ENCODE measurements at regions not wholly inside any gene's neighbourhood (a gene's known extent, or its start where the extent isn't known, plus 50 kb on each side); places are given as distances from the start of the nearest gene placed in this dataset.

DNA sequence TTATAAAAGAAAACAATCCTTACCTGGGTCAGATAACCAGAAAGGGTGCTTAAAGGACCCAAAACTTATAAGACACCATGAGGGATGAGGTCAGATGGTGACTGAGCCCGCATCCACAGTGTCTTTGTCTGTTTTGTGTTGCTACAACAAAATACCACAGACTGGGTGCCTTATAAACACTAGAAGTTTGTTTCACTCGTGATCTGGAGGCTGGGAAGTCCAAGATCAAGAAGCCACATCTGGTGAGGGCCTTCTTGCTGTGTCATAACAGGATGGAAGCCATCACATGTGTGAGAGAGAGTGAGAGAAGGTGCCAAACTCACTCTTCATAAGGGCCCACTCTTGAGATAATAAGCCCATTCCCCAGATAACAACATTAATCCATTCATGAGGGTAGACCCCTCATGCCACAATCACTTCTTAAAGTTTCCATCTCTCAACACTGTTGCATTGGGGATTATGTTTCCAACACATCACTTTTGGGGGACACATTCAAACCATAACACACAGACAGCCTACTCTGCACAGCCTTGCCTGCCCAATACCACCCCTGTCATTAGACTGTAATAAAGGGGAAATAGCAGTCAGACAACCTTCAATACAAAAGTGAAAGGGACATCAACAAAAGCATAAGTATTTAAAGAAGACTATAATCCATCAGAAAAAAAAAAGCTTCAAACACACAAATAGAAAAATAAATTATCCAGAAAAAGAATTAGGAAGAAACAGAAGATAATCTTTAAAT is 249.8 kb downstream of the ANAPC1 start:
- ChIA-PET CTCF (no interaction called here), POLR2A (no interaction called here)
- Mint-ChIP-seq H3K4me3 (peak overlapping the region in 1 of 10 donors; percentile 6), H3K27ac (peak overlapping the region in 1 of 9 donors; percentile 80), H3K36me3 (peaks cover 0 to 41% (median 4%) of the 10 kb centered on the region in 5 donors), H3K27me3 (peaks cover 9 to 31% (median 17%) of the 10 kb centered on the region in 5 donors), H3K9me3 (peaks cover 0 to 53% (median 15%) of the 10 kb centered on the region in 11 donors), H3K4me1 (peaks cover 0 to 24% (median 5%) of the 10 kb centered on the region in 7 donors)
- Histone ChIP-seq H3K36me3 (ENCODE audit: control insufficient read depth in 2 of 3, insufficient read depth in 3 of 3, low read length in 3 of 3) (no peaks in the 10 kb centered on the region), H3K27me3 (ENCODE audit: control insufficient read depth in 2 of 2, insufficient read depth in 2 of 2, low read length in 2 of 2) (no peaks in the 10 kb centered on the region), H3K27ac (ENCODE audit: low read depth, low read length) (no peak overlapping the region), H3K4me3 (ENCODE audit: low read length) (no peak overlapping the region), H3K4me1 (ENCODE audit: control insufficient read depth in 2 of 2, insufficient read depth in 2 of 2, low read length in 2 of 2) (no peaks in the 10 kb centered on the region), H3K9me3 (ENCODE audit: control insufficient read depth in 2 of 3, low read length in 3 of 3) (no peaks in the 10 kb centered on the region)
- no peak for DNase-seq
- ATAC-seq, result peak; percentile 82
- intact Hi-C loops (cut with micrococcal nuclease), result no loop called here

DNA sequence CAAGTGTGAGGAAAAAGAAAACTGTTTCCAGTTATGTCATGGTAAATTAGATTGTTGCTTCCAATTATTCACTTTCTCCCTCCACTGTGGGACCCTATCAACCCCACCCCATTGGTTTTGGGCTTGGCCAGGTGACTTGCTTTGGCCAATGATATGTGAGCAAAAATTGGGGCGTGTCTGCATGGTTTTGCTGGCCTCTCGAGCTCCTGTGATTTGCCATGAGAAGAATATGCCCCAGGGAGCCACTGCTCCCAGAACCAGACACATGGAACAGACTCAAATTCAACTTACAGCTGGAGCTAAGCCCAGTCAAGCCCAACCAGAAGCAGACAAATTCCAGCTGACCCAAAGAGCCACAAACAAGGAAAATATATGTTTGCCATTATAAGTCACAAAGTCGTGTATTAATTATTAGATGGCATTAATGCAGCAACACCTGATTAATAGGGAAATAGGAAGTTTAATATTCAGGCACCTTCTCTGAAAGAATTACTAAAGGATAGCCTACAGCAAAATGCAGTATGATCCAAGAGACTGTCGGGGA is 248.9 kb downstream of the ANAPC1 start:
- Histone ChIP-seq H3K27ac (ENCODE audit: low read depth, low read length) (no peak overlapping the region), H3K27me3 (ENCODE audit: control insufficient read depth in 2 of 2, insufficient read depth in 2 of 2, low read length in 2 of 2) (no peaks in the 10 kb centered on the region), H3K9me3 (ENCODE audit: control insufficient read depth in 2 of 3, low read length in 3 of 3) (no peaks in the 10 kb centered on the region), H3K36me3 (ENCODE audit: control insufficient read depth in 2 of 3, insufficient read depth in 3 of 3, low read length in 3 of 3) (no peaks in the 10 kb centered on the region), H3K4me1 (ENCODE audit: control insufficient read depth in 2 of 2, insufficient read depth in 2 of 2, low read length in 2 of 2) (no peaks in the 10 kb centered on the region), H3K4me3 (ENCODE audit: low read length) (no peak overlapping the region)
- intact Hi-C loops (cut with micrococcal nuclease), result no loop called here
- no peak for ATAC-seq
- H3K27me3 Mint-ChIP-seq, result peaks cover 9 to 34% (median 17%) of the 10 kb centered on the region in 5 donors
- peaks cover 0 to 52% (median 11%) of the 10 kb centered on the region in 11 donors for H3K9me3 Mint-ChIP-seq
- peak overlapping the region in 1 of 9 donors; percentile 10 for H3K27ac Mint-ChIP-seq
- ChIA-PET POLR2A (no interaction called here), CTCF (no interaction called here)
- no peak for DNase-seq
- no peak overlapping the region for H3K4me3 Mint-ChIP-seq
- peaks cover 0 to 24% (median 5%) of the 10 kb centered on the region in 7 donors for H3K4me1 Mint-ChIP-seq
- peaks cover 0 to 42% (median 4%) of the 10 kb centered on the region in 5 donors for H3K36me3 Mint-ChIP-seq

DNA sequence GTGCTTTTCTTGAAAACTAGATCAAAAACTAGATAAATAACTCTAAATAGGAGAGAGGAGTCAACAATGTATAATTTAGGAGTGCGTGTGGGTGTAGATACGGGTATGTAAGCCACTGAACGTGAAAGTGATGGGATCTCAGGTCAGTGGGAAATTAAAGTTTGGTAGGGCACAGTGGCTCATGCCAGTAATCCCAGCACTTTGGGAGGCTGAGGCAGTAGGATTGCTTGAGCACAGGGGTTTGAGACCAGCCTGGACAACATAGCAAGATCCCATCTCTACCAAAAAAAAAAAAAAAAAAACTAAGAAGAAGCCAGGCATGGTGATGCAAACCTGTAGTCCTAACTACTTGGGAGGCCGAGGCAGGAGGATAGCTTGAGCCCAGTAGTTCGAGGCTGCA is 247.1 kb downstream of the ANAPC1 start:
- Mint-ChIP-seq H3K27me3 (peaks cover 9 to 34% (median 20%) of the 10 kb centered on the region in 5 donors), H3K27ac (no peak overlapping the region), H3K9me3 (peaks cover 0 to 38% (median 6%) of the 10 kb centered on the region in 11 donors), H3K4me3 (no peak overlapping the region), H3K36me3 (peaks cover 0 to 38% (median 4%) of the 10 kb centered on the region in 5 donors), H3K4me1 (peaks cover 0 to 29% (median 5%) of the 10 kb centered on the region in 7 donors)
- ChIA-PET CTCF (no interaction called here), POLR2A (no interaction called here)
- H3K27me3 ChIP-seq (ENCODE audit: control insufficient read depth in 2 of 2, insufficient read depth in 2 of 2, low read length in 2 of 2), result no peaks in the 10 kb centered on the region
- ATAC-seq, result no peak
- H3K4me1 ChIP-seq (ENCODE audit: control insufficient read depth in 2 of 2, insufficient read depth in 2 of 2, low read length in 2 of 2), result no peaks in the 10 kb centered on the region
- no peaks in the 10 kb centered on the region for H3K36me3 ChIP-seq (ENCODE audit: control insufficient read depth in 2 of 3, insufficient read depth in 3 of 3, low read length in 3 of 3)
- no peak for DNase-seq
- no peak overlapping the region for H3K4me3 ChIP-seq (ENCODE audit: low read length)
- no peaks in the 10 kb centered on the region for H3K9me3 ChIP-seq (ENCODE audit: control insufficient read depth in 2 of 3, low read length in 3 of 3)
- no peak overlapping the region for H3K27ac ChIP-seq (ENCODE audit: low read depth, low read length)
- intact Hi-C loops (cut with micrococcal nuclease), result no loop called here

DNA sequence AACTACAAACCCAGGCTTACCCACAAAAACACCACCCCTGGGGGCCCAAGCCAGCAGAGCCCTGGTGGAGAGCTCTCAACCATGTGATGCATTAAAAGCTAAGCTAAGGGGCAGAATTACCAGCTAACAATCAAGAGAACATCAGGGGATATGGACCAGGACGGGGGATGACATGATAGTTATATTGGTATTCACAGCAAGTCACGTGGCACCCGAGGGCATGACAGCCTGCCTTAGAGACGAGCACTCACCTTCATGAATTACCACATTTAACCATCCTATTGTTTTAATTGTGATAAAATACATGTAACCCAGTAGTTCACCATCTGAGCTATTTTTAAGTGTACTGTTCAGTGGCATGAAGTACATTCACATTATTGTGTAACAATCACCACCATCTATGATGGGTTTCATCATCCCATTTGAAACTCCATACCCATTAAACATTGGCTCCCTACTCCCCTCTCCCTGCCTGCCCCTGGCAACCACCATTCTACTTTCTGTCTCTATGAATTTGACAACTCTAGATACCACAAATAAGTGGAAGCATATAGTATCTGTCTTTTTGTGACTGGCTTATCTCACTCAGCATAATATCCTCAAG is 245.6 kb downstream of the ANAPC1 start:
- Histone ChIP-seq H3K36me3 (ENCODE audit: control insufficient read depth in 2 of 3, insufficient read depth in 3 of 3, low read length in 3 of 3) (no peaks in the 10 kb centered on the region), H3K9me3 (ENCODE audit: control insufficient read depth in 2 of 3, low read length in 3 of 3) (no peaks in the 10 kb centered on the region), H3K4me1 (ENCODE audit: control insufficient read depth in 2 of 2, insufficient read depth in 2 of 2, low read length in 2 of 2) (no peaks in the 10 kb centered on the region), H3K4me3 (ENCODE audit: low read length) (no peak overlapping the region), H3K27me3 (ENCODE audit: control insufficient read depth in 2 of 2, insufficient read depth in 2 of 2, low read length in 2 of 2) (no peaks in the 10 kb centered on the region), H3K27ac (ENCODE audit: low read depth, low read length) (no peak overlapping the region)
- H3K4me1 Mint-ChIP-seq, result peaks cover 0 to 17% (median 0%) of the 10 kb centered on the region in 7 donors
- peaks cover 0 to 38% (median 6%) of the 10 kb centered on the region in 11 donors for H3K9me3 Mint-ChIP-seq
- peaks cover 0 to 38% (median 4%) of the 10 kb centered on the region in 5 donors for H3K36me3 Mint-ChIP-seq
- H3K4me3 Mint-ChIP-seq, result no peak overlapping the region
- peak in 1 of 9 donors; percentile 10 for DNase-seq
- CTCF ChIA-PET, result no interaction called here
- H3K27ac Mint-ChIP-seq, result no peak overlapping the region
- no peak for ATAC-seq
- intact Hi-C loops (cut with micrococcal nuclease), result no loop called here
- peaks cover 9 to 36% (median 15%) of the 10 kb centered on the region in 5 donors for H3K27me3 Mint-ChIP-seq
- POLR2A ChIA-PET, result no interaction called here

DNA sequence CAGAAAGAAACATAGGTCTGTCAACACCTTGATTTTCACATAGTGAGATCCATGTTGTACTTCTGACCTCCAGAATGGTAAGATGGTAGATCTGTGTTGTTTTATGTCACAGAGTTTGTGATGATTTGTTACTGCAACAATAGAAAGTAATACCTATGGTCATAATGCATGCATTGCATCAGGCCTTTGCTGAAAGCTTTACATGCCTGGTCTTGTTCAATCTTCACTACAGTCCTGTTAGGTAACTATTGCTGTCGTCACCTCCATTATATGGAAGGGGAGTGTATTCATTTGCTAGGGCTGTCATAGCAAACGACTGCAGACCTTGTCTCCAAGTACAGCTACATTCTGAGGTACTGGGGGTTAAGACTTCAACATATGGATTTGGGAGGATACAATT is 243.5 kb downstream of the ANAPC1 start:
- Histone ChIP-seq H3K4me3 (ENCODE audit: low read length) (no peak overlapping the region), H3K36me3 (ENCODE audit: control insufficient read depth in 2 of 3, insufficient read depth in 3 of 3, low read length in 3 of 3) (no peaks in the 10 kb centered on the region), H3K27me3 (ENCODE audit: control insufficient read depth in 2 of 2, insufficient read depth in 2 of 2, low read length in 2 of 2) (no peaks in the 10 kb centered on the region), H3K4me1 (ENCODE audit: control insufficient read depth in 2 of 2, insufficient read depth in 2 of 2, low read length in 2 of 2) (no peaks in the 10 kb centered on the region), H3K27ac (ENCODE audit: low read depth, low read length) (no peak overlapping the region), H3K9me3 (ENCODE audit: control insufficient read depth in 2 of 3, low read length in 3 of 3) (no peaks in the 10 kb centered on the region)
- Mint-ChIP-seq H3K27ac (no peak overlapping the region), H3K9me3 (peaks cover 0 to 32% (median 6%) of the 10 kb centered on the region in 11 donors), H3K4me3 (no peak overlapping the region), H3K4me1 (peaks cover 0 to 8% (median 0%) of the 10 kb centered on the region in 7 donors), H3K27me3 (peaks cover 6 to 37% (median 9%) of the 10 kb centered on the region in 5 donors), H3K36me3 (peaks cover 0 to 25% (median 4%) of the 10 kb centered on the region in 5 donors)
- ATAC-seq, result no peak
- intact Hi-C loops (cut with micrococcal nuclease), result loop anchor here in 1 of 2 donors (2.0 kb wide), 1 partner anchor 20 kb away; no protein-coding TSS in a partner anchor
- ChIA-PET CTCF (no interaction called here), POLR2A (no interaction called here)
- no peak for DNase-seq

DNA sequence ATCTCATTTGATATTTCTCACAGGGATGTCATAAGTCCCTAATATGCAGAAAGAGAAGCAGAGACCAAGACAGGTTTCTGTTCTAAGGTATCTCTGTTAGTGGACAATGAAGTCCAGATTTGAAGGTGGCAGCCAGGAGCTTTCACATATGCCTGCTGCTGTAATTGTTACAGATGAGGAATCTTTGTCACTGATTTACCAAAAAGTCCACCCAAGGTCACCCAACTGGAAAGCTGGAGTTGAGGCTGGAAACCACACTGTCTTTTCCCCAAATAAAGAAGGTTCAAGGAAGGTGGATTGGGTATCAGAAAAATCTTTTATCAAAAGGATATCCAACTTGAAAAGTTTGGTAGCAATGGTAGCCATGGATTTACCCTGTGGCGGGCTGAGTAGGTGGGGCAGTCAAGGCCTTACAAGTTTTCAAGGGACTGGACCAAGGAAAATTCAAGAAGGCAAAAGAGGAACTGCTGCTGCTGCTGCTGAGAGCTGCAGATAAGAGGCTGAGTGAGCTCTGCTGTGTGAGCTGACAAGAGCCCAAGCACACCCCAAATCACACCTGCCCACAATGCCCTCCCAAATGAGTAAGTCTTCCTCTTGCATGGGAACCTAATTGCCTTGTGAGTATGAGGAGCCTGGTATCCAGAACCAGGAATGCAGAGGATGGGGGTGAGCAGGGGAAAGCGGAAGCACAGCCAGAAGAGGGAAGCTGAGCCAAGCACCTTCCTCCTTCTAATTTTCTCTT is 241.2 kb downstream of the ANAPC1 start:
- Histone ChIP-seq H3K4me3 (ENCODE audit: low read length) (no peak overlapping the region), H3K27me3 (ENCODE audit: control insufficient read depth in 2 of 2, insufficient read depth in 2 of 2, low read length in 2 of 2) (no peaks in the 10 kb centered on the region), H3K27ac (ENCODE audit: low read depth, low read length) (no peak overlapping the region), H3K36me3 (ENCODE audit: control insufficient read depth in 2 of 3, insufficient read depth in 3 of 3, low read length in 3 of 3) (no peaks in the 10 kb centered on the region), H3K4me1 (ENCODE audit: control insufficient read depth in 2 of 2, insufficient read depth in 2 of 2, low read length in 2 of 2) (no peaks in the 10 kb centered on the region), H3K9me3 (ENCODE audit: control insufficient read depth in 2 of 3, low read length in 3 of 3) (no peaks in the 10 kb centered on the region)
- Mint-ChIP-seq H3K27me3 (peaks cover 0 to 36% (median 12%) of the 10 kb centered on the region in 5 donors), H3K9me3 (peaks cover 0 to 39% (median 16%) of the 10 kb centered on the region in 11 donors), H3K4me1 (peaks cover 0 to 8% (median 0%) of the 10 kb centered on the region in 7 donors), H3K4me3 (no peak overlapping the region), H3K27ac (no peak overlapping the region), H3K36me3 (peaks cover 0 to 25% (median 8%) of the 10 kb centered on the region in 5 donors)
- ATAC-seq (peak; percentile 42), DNase-seq (peak in 1 of 9 donors; percentile 11)
- intact Hi-C loops (cut with micrococcal nuclease), result no loop called here
- CTCF ChIA-PET, result no interaction called here
- POLR2A ChIA-PET, result no interaction called here
